ENCODE measurements at regions not wholly inside any gene's neighbourhood (a gene's known extent, or its start where the extent isn't known, plus 50 kb on each side); places are given as distances from the start of the nearest gene placed in this dataset.
"Not testable (repeated sequence)": the region's sequence is repeated elsewhere in the genome, so short reads cannot be mapped to it uniquely, and the experiment has no call there.

GRCh38 chr22:35186492-35186891, 70.8 kb upstream of the HMGXB4 start:
- no peak for DNase-seq

DNA sequence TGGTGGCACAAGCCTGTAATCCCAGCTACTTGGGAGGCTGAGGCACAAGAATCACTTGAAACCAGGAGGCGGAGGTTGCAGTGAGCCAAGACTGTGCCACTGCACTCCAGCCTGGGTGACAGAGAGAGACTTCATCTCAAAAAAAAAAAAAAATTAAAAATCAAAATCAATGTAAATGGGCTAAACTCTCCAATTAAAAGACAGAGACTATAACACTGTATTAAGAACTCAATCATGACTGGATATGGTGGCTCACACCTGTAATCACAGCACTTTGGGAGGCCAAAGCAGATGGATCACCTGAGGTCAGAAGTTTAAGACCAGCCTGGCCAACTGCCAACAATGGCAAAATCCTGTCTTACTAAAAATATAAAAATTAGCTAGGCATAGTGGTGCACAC, 68.4 kb upstream of the HMGXB4 start:
- DNase-seq: not testable (repeated sequence)

DNA sequence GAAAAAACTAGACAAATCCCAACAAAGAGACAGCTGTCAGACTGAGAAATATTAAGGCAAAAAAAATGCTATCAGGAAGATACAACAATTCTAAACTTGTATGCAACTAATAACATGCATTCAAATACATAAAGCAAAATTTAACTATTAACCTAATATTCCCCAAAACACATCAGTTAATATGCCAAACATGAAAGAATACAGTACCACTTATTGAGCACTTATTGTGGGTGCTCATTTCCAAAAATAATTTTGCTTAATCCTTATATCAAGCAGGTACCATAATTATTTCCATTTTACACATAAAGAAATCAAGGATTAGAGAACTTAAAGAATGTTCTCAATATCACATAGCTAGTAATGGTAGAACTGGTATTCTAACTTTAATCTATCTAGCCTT, 67.7 kb upstream of the HMGXB4 start:
- no peak for DNase-seq

DNA sequence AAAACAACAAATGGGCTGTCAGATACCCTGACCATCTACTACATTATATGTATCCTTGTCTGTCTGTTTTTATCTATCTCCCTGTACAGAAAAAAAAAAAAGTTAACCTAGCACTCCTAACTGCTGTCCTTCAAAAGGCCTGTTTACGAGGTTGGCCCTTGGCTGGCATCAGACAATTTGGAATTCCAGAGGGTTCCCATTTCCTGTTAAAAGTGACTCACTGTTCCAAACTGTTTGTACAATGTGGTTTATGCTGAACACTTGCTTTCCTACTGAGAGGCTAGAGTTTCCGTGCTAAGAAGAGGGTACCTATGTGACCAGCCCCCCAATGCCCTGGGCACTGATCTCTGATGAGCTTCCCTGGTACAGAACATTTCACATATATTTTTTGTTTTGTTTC, 65.9 kb upstream of the HMGXB4 start:
- DNase-seq: no peak

- no peak for DNase-seq
These were observed 65.0 kb upstream of the HMGXB4 start for GRCh38 chr22:35192129-35192918.

DNA sequence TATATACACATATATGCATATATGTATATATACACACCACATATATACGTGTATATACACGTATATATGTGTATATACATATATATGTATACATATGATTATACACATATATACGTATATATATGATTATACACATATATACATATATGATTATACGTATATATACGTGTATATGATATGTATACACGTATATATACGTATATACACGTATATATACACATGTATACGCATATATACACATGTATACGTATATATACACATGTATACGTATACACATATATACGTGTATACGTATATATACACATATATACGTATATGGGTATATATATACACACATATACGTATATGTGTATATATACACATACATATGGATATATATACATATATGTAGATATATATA, 62.1 kb upstream of the HMGXB4 start:
- no peak for DNase-seq

DNA sequence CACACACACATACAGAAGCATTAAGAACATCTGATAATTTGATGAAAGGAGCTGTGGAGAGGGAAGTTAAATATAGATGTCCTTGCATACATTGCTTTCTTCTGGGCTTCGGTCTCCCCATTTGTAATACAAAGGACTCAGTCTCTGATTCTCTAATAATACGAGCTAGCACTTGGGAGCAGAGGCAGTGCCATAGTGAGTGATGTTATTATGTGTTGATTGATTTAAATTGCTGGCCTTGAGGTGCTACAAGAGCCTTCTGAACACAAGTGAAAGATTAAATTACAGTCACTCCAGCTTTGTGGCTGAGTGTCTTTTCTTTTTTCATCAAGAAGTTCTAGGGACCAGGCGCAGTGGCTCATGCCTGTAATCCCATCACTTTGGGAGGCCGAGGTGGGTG, 61.5 kb upstream of the HMGXB4 start:
- DNase-seq: no peak

DNA sequence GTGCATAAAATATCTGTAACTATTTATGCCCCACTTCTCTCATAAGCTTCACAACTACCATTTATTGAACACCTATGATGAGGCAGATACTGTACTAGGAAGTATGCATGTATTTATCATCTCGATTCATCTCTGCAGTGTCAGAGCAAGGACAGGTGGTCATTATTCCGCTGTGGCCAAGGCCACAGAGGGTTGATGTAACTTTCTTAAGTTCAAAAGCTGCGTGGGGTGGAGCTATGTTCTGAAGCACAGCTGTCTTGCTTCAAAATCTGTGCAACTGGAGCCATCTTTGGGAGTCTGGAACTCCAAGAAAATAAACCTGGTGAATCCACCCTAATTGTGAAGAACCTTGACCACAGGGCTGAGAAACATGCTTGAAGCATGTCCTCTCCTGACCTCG, 60.2 kb upstream of the HMGXB4 start:
- no peak for DNase-seq

GRCh38 chr22:35197886-35198285, 59.4 kb upstream of the HMGXB4 start:
- no peak for DNase-seq

DNA sequence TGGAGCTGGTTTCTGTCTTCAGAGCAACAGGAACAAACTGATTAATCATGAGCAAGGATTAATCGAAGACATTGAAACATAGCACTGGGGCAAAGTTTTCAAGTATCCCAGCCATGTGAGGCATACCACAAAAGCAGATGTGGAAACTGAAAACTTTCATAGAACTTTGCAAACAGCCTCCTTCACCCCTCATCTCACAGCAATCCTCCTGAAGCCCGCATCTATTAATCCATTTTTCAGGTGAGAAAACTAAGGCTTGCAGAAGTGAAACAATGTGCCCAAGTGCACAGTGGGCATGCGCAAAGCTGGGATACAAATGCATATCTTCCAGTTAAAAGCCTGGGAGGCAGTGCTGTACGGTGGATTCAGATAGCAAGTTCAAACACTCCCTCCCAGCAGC, 58.6 kb upstream of the HMGXB4 start:
- no peak for DNase-seq

DNA sequence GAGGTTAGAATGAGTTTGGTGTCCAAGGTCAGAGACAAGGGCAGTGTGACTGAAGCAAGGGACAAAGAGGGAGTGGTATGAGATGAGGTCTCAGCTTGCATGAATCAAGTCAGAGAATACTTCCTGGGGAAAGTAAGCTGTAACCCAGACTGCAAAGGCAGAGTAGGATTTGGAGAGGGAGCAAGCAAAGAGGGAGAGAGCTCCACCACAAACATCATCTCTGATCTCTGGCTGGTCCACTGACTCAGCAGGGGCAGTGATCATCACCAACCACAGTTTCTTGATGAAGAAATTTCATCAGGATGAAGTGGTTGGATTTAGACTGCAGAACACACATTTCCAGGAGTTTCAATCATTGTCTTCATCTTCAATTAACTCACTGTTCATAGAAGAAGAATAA, 54.9 kb upstream of the HMGXB4 start:
- no peak for DNase-seq

- no peak for DNase-seq
These were observed 53.7 kb upstream of the HMGXB4 start for GRCh38 chr22:35203583-35203982.

GRCh38 chr22:35204807-35205775, 52.2 kb upstream of the HMGXB4 start:
- no peak for DNase-seq

- DNase-seq: no peak
These were observed 51.3 kb upstream of the HMGXB4 start for GRCh38 chr22:35205961-35206360.

- no peak for DNase-seq
These were observed 50.4 kb upstream of the HMGXB4 start for GRCh38 chr22:35206889-35207288.
